ENCODE measurements at regions not wholly inside any gene's neighbourhood (a gene's known extent, or its start where the extent isn't known, plus 50 kb on each side); places are given as distances from the start of the nearest gene placed in this dataset.

GRCh38 chr5:2027790-2028189, 145.1 kb upstream of the IRX4 start:
- POLR2A ChIA-PET (ENCODE audit: partially characterized antibody): no interaction called here
- WGBS, 2 experiments (ENCODE audit: extremely low coverage in 1 of 2, insufficient coverage in 1 of 2, insufficient read length in 1 of 2, insufficient replicate concordance in 2 of 2, low coverage in 1 of 2, low lambda C conversion rate in 2 of 2, missing lambda C conversion rate in 1 of 2): 100% methylated on average over 2 of the region's 2 CpGs; no CpG with 5 or more reads in 1 of the 2 experiments
- H3K27me3 ChIP-seq (replicated peaks in 1 of 4; ENCODE audit: control insufficient read depth in 3 of 4, extremely low read depth in 1 of 4, insufficient read depth in 3 of 4, low read length in 3 of 4): peaks cover 0 to 5% (median 2%) of the 10 kb centered on the region in 4 experiments; a peak in 2 of 7 replicates
- TF ChIP-seq TEAD4 (IDR thresholded peaks at IDR 0.05; ENCODE audit: low read depth, low read length) (no peak), USF2 (IDR thresholded peaks at IDR 0.05; ENCODE audit: low read length) (no peak), ASH2L (IDR thresholded peaks at IDR 0.05; ENCODE audit: low read length) (no peak), HDAC6 (IDR thresholded peaks at IDR 0.05; ENCODE audit: low read depth, low read length) (no peak), MAFK (IDR thresholded peaks at IDR 0.05; ENCODE audit: low read depth, low read length) (no peak), RBBP5 (IDR thresholded peaks at IDR 0.05; ENCODE audit: borderline replicate concordance, low read depth, low read length) (no peak), SP2 (IDR thresholded peaks at IDR 0.05; ENCODE audit: low read length) (no peak), SRF (IDR thresholded peaks at IDR 0.05; ENCODE audit: low read depth, low read length) (no peak), E2F6 (IDR thresholded peaks at IDR 0.05) (no peak), GTF2F1 (IDR thresholded peaks at IDR 0.05; ENCODE audit: borderline replicate concordance, low read depth, low read length) (no peak), EZH2 (IDR thresholded peaks at IDR 0.05; ENCODE audit: low read depth, low read length, severe bottlenecking) (no peak), CBX5 (IDR thresholded peaks at IDR 0.05; ENCODE audit: low read depth, low read length) (no peak), RAD21 (IDR thresholded peaks at IDR 0.05 in 1 of 2, conservative IDR thresholded peaks at IDR 0.05 in 1 of 2; ENCODE audit: low read depth in 2 of 2, low read length in 2 of 2) (no peak), JUND (IDR thresholded peaks at IDR 0.05; ENCODE audit: low read length) (no peak)

More at GRCh38 chr5:2027790-2028189, 145.1 kb upstream of the IRX4 start:
- CTCF ChIA-PET (ENCODE audit: partially characterized antibody): no interaction called here
- H3K23ac ChIP-seq (ENCODE audit: insufficient read length): no peak overlapping the region
- H3K18ac ChIP-seq (ENCODE audit: extremely low read depth, low read length): no peak overlapping the region
- H2BK5ac ChIP-seq (ENCODE audit: low read depth, low read length): no peak overlapping the region
- H3K14ac ChIP-seq (ENCODE audit: insufficient read length): no peak overlapping the region
- peaks cover 0 to 8% (median 2%) of the 10 kb centered on the region in 4 experiments; a peak in 3 of 7 replicates for H3K4me1 ChIP-seq (replicated peaks in 1 of 4; ENCODE audit: control insufficient read depth in 3 of 4, insufficient read depth in 4 of 4, low read length in 3 of 4)
- H3K9ac ChIP-seq (replicated peaks in 1 of 4; ENCODE audit: extremely low read depth in 1 of 4, low read depth in 3 of 4, low read length in 3 of 4): no peak overlapping the region
- FAIRE-seq: no peak
- H4K8ac ChIP-seq (ENCODE audit: extremely low read depth, insufficient read depth, low read length): no peak overlapping the region
- H4K5ac ChIP-seq (ENCODE audit: insufficient read length, low read depth, low read length): no peak overlapping the region
- no peak for DNase-seq (ENCODE audit: low read depth in 1 of 2, low spot score in 2 of 2)
- H3K4ac ChIP-seq (replicated peaks; ENCODE audit: insufficient read length, low read depth, low read length): no peak overlapping the region
- no peaks in the 10 kb centered on the region for H3K9me3 ChIP-seq (ENCODE audit: insufficient read depth in 2 of 2, low read depth in 1 of 2, low read length in 1 of 2)
- H3K79me1 ChIP-seq (ENCODE audit: low read depth, low read length): no peaks in the 10 kb centered on the region
- no peak overlapping the region for H3K56ac ChIP-seq (replicated peaks; ENCODE audit: insufficient read length, low read depth, low read length)
- no peaks in the 10 kb centered on the region for H3K79me2 ChIP-seq (ENCODE audit: control insufficient read depth in 1 of 2, insufficient read depth in 2 of 2, low read length in 2 of 2)
- H3K36me3 ChIP-seq (ENCODE audit: control insufficient read depth in 2 of 4, insufficient read depth in 4 of 4, low read length in 3 of 4): no peaks in the 10 kb centered on the region
- H3K27ac ChIP-seq (ENCODE audit: low read depth, low read length): no peak overlapping the region
- no peak overlapping the region for H4K91ac ChIP-seq (replicated peaks; ENCODE audit: insufficient read length, low read length)
- H2AK5ac ChIP-seq (ENCODE audit: low read depth, low read length): no peak overlapping the region
- no peak overlapping the region for H2BK15ac ChIP-seq (ENCODE audit: low read length)
- no peaks in the 10 kb centered on the region for H3K23me2 ChIP-seq (ENCODE audit: low read depth, low read length)
- no peak overlapping the region for H2AFZ ChIP-seq (ENCODE audit: low read length)
- no peak overlapping the region for H3K4me3 ChIP-seq (ENCODE audit: extremely low read depth in 1 of 4, insufficient read depth in 2 of 4, low read depth in 3 of 4, low read length in 4 of 4)
- H3K4me2 ChIP-seq (ENCODE audit: insufficient read depth in 1 of 2, low read depth in 2 of 2, low read length in 2 of 2): no peak overlapping the region
- H2BK12ac ChIP-seq (ENCODE audit: low read depth, low read length): no peak overlapping the region
- no peaks in the 10 kb centered on the region for H4K20me1 ChIP-seq (replicated peaks in 1 of 2; ENCODE audit: control insufficient read depth in 1 of 2, insufficient read depth in 2 of 2, low read length in 2 of 2)
- no peak overlapping the region for H2BK120ac ChIP-seq (replicated peaks; ENCODE audit: low read depth, low read length)
- no peak overlapping the region for H2BK20ac ChIP-seq (ENCODE audit: low read length)

Measured in H1 (cell line).